Keratinocyte (primary cell): ENCODE measurements at regions not wholly inside any gene's neighbourhood (a gene's known extent, or its start where the extent isn't known, plus 50 kb on each side); places are given as distances from the start of the nearest gene placed in this dataset.

Experiments
- DNase-seq: peaks from one replicate; pipeline ENCODE4 v3.0.0-alpha.2; 2011; ENCODE audit warnings: low read depth, missing footprints, low spot score
- FAIRE-seq: peaks from 2 replicates; lab custom pipeline; 2011; peaks lifted over from hg19 to GRCh38; lab: Jason Lieb, UNC
- H2AFZ ChIP-seq: 2 replicates; pipeline ENCODE4 v1.6.0; 2012; ENCODE audit warnings: low read length, control low read depth, inconsistent platforms; ENCODE audit not compliant: control insufficient read depth
- H3K27ac ChIP-seq: 2 replicates; pipeline ENCODE4 v1.5.1; 2011; ENCODE audit warnings: low read length; ENCODE audit not compliant: control insufficient read depth, insufficient read depth
- H3K27me3 ChIP-seq: 3 replicates; pipeline ENCODE4 v1.6.0; 2011; ENCODE audit warnings: low read length; ENCODE audit not compliant: control insufficient read depth, insufficient read depth; ENCODE audit errors: extremely low read depth
- H3K36me3 ChIP-seq, 2 experiments: 2 replicates in 1 of 2; 3 replicates in 1 of 2; pipeline ENCODE4 v1.5.1; 2011; ENCODE audit warnings: low read length in 2 of 2, mild to moderate bottlenecking in 1 of 2; ENCODE audit not compliant: control insufficient read depth in 2 of 2, insufficient read depth in 2 of 2; ENCODE audit errors: extremely low read depth in 1 of 2
- H3K4me1 ChIP-seq: 3 replicates; pipeline ENCODE4 v1.5.1; 2011; ENCODE audit warnings: low read length; ENCODE audit not compliant: control insufficient read depth, insufficient read depth; ENCODE audit errors: extremely low read depth
- H3K4me2 ChIP-seq: 3 replicates; pipeline ENCODE4 v1.6.0; 2011; ENCODE audit warnings: low read depth, low read length; ENCODE audit not compliant: control insufficient read depth, insufficient read depth; ENCODE audit errors: extremely low read depth
- H3K4me3 ChIP-seq, 3 experiments: fragments of 200-600 bp in 1 of 3; sonication (generic) in 1 of 3; 2 replicates in 2 of 3; 3 replicates in 1 of 3; pipeline ENCODE4 v1.5.1; 2011 to 2016; ENCODE audit warnings: low read length in 3 of 3, mild to moderate bottlenecking in 3 of 3, control low read depth in 2 of 3, inconsistent platforms in 1 of 3, low read depth in 1 of 3, mixed read lengths in 1 of 3, mixed run types in 1 of 3, moderate library complexity in 1 of 3; ENCODE audit not compliant: control insufficient read depth in 2 of 3, insufficient read depth in 2 of 3; ENCODE audit errors: extremely low read depth in 1 of 3
- H3K79me2 ChIP-seq: 2 replicates; pipeline ENCODE4 v1.6.0; 2012; ENCODE audit warnings: low read length; ENCODE audit not compliant: control insufficient read depth, insufficient read depth
- H3K9ac ChIP-seq: 3 replicates; pipeline ENCODE4 v1.6.0; 2011; ENCODE audit warnings: low read length; ENCODE audit not compliant: control insufficient read depth, insufficient read depth; ENCODE audit errors: extremely low read depth
- H3K9me1 ChIP-seq: 3 replicates; pipeline ENCODE4 v1.6.0; 2011; ENCODE audit warnings: low read length; ENCODE audit not compliant: control insufficient read depth, insufficient read depth; ENCODE audit errors: extremely low read depth
- H3K9me3 ChIP-seq: 2 replicates; pipeline ENCODE4 v1.5.1; 2012; ENCODE audit warnings: low read depth, low read length; ENCODE audit not compliant: control insufficient read depth
- H4K20me1 ChIP-seq: 3 replicates; pipeline ENCODE4 v1.6.0; 2011; ENCODE audit warnings: low read length; ENCODE audit not compliant: control insufficient read depth, insufficient read depth; ENCODE audit errors: extremely low read depth
- EZH2 ChIP-seq: IDR thresholded peaks from one replicate; pipeline ENCODE4 v1.6.1; 2012; ENCODE audit warnings: inconsistent platforms, mild to moderate bottlenecking, low read length, moderate library complexity
- dilution Hi-C: fragments of 300-500 bp; cut with MboI; formaldehyde crosslinking; loops from one replicate; pipeline ENCODE4 v1.7.0; 2020; ENCODE audit warnings: low sequenced_read_pairs; ENCODE audit not compliant: extremely low pct_ligation_motif_present
- TF ChIP-seq, protein P1 (sequence below), 3 experiments: IDR thresholded peaks in 1 of 3; conservative IDR thresholded peaks in 1 of 3; optimal IDR thresholded peaks in 1 of 3; 2 replicates in 2 of 3; 3 replicates in 1 of 3; pipeline versions ENCODE3 to v1.5.1; 2011; ENCODE audit warnings: low read length in 3 of 3, mild to moderate bottlenecking in 3 of 3, moderate library complexity in 2 of 3, control low read depth in 1 of 3, inconsistent platforms in 1 of 3; ENCODE audit not compliant: insufficient read depth in 2 of 3; ENCODE audit errors: extremely low read depth in 1 of 3

- no peaks in the 10 kb centered on the region for H3K27me3 ChIP-seq
- H3K9me1 ChIP-seq: no peaks in the 10 kb centered on the region
- no peak overlapping the region for H3K4me3 ChIP-seq
- no peaks in the 10 kb centered on the region for H3K9me3 ChIP-seq
- dilution Hi-C loops: no loop called here
- H4K20me1 ChIP-seq: no peaks in the 10 kb centered on the region
- H3K4me2 ChIP-seq: no peak overlapping the region
- no peaks in the 10 kb centered on the region for H3K36me3 ChIP-seq
- no peak overlapping the region for H3K9ac ChIP-seq
- H2AFZ ChIP-seq: no peak overlapping the region
- no peak overlapping the region for H3K27ac ChIP-seq
- DNase-seq: no peak
- no peak for TF ChIP-seq EZH2
- TF ChIP-seq, protein P1, sequence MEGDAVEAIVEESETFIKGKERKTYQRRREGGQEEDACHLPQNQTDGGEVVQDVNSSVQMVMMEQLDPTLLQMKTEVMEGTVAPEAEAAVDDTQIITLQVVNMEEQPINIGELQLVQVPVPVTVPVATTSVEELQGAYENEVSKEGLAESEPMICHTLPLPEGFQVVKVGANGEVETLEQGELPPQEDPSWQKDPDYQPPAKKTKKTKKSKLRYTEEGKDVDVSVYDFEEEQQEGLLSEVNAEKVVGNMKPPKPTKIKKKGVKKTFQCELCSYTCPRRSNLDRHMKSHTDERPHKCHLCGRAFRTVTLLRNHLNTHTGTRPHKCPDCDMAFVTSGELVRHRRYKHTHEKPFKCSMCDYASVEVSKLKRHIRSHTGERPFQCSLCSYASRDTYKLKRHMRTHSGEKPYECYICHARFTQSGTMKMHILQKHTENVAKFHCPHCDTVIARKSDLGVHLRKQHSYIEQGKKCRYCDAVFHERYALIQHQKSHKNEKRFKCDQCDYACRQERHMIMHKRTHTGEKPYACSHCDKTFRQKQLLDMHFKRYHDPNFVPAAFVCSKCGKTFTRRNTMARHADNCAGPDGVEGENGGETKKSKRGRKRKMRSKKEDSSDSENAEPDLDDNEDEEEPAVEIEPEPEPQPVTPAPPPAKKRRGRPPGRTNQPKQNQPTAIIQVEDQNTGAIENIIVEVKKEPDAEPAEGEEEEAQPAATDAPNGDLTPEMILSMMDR (optimal IDR thresholded peaks at IDR 0.05 in 1 of 3, IDR thresholded peaks at IDR 0.05 in 1 of 3, conservative IDR thresholded peaks at IDR 0.05 in 1 of 3; ENCODE audit: extremely low read depth in 1 of 3, insufficient read depth in 2 of 3, low read length in 3 of 3): no peak
- no peak for FAIRE-seq
- no peaks in the 10 kb centered on the region for H3K4me1 ChIP-seq
- H3K79me2 ChIP-seq: no peaks in the 10 kb centered on the region
Observed at GRCh38 chr3:68378631-68379030, 553.7 kb downstream of the TAFA4 start.

GRCh38 chr3:68373727-68374126 is 558.6 kb downstream of the TAFA4 start:
- Histone ChIP-seq H4K20me1 (no peaks in the 10 kb centered on the region), H3K9me3 (no peaks in the 10 kb centered on the region), H3K4me3 (no peak overlapping the region), H3K4me2 (no peak overlapping the region), H3K27ac (no peak overlapping the region), H3K4me1 (no peaks in the 10 kb centered on the region), H3K36me3 (no peaks in the 10 kb centered on the region), H3K79me2 (no peaks in the 10 kb centered on the region), H3K9me1 (no peaks in the 10 kb centered on the region), H3K9ac (no peak overlapping the region), H2AFZ (no peak overlapping the region), H3K27me3 (no peaks in the 10 kb centered on the region)
- DNase-seq (no peak), FAIRE-seq (no peak)
- no peak for TF ChIP-seq EZH2
- TF ChIP-seq, protein P1 (optimal IDR thresholded peaks at IDR 0.05 in 1 of 3, IDR thresholded peaks at IDR 0.05 in 1 of 3, conservative IDR thresholded peaks at IDR 0.05 in 1 of 3; ENCODE audit: extremely low read depth in 1 of 3, insufficient read depth in 2 of 3, low read length in 3 of 3): no peak
- dilution Hi-C loops: no loop called here
